HG03097 (cell line): ENCODE measurements at regions not wholly inside any gene's neighbourhood (a gene's known extent, or its start where the extent isn't known, plus 50 kb on each side); places are given as distances from the start of the nearest gene placed in this dataset.
"Not testable (repeated sequence)": the region's sequence is repeated elsewhere in the genome, so short reads cannot be mapped to it uniquely, and the experiment has no call there.

ENCODE experiments used
- ATAC-seq: cut with Tn5 transposase; IDR thresholded peaks from one replicate; pipeline ENCODE4 v1.9.1; 2021; ENCODE audit not compliant: unreplicated experiment, low FRiP score

GRCh38 chr13:44051918-44052675 is 172.4 kb downstream of the LACC1 start:
- ATAC-seq: no peak

- ATAC-seq: no peak
Measured at GRCh38 chr13:44052780-44053184, 173.1 kb downstream of the LACC1 start.

- no peak for ATAC-seq
Measured at GRCh38 chr13:44053208-44053607, 173.5 kb downstream of the LACC1 start.

- ATAC-seq: no peak
Measured at GRCh38 chr13:44054525-44054924, 174.8 kb downstream of the LACC1 start.

GRCh38 chr13:44055681-44056080 is 176.0 kb downstream of the LACC1 start:
- ATAC-seq: not testable (repeated sequence)

GRCh38 chr13:44058067-44058466 is 178.4 kb downstream of the LACC1 start:
- no peak for ATAC-seq

- ATAC-seq: no peak
Measured at GRCh38 chr13:44058624-44059215, 179.0 kb downstream of the LACC1 start.

- no peak for ATAC-seq
Measured at GRCh38 chr13:44061876-44062275, 182.2 kb downstream of the LACC1 start.

- ATAC-seq: no peak
Measured at GRCh38 chr13:44063467-44063866, 183.8 kb downstream of the LACC1 start.

- no peak for ATAC-seq
Measured at GRCh38 chr13:44063881-44064280, 184.2 kb downstream of the LACC1 start.

GRCh38 chr13:44064357-44064756 is 184.7 kb downstream of the LACC1 start:
- ATAC-seq: no peak

GRCh38 chr13:44068169-44068568 is 188.5 kb downstream of the LACC1 start:
- ATAC-seq: no peak

GRCh38 chr13:44068737-44069136 is 189.0 kb downstream of the LACC1 start:
- ATAC-seq: no peak

GRCh38 chr13:44072536-44072935 is 192.8 kb downstream of the LACC1 start:
- no peak for ATAC-seq

- no peak for ATAC-seq
Measured at GRCh38 chr13:44074611-44075010, 194.9 kb downstream of the LACC1 start.

GRCh38 chr13:44075113-44075512 is 195.4 kb downstream of the LACC1 start:
- no peak for ATAC-seq

- no peak for ATAC-seq
Measured at GRCh38 chr13:44078806-44079376, 199.2 kb downstream of the LACC1 start.

GRCh38 chr13:44079413-44080205 is 199.9 kb downstream of the LACC1 start:
- no peak for ATAC-seq

- no peak for ATAC-seq
Measured at GRCh38 chr13:44084146-44084545, 204.4 kb downstream of the LACC1 start.

- no peak for ATAC-seq
Measured at GRCh38 chr13:44086389-44086788, 206.7 kb downstream of the LACC1 start.

- no peak for ATAC-seq
Measured at GRCh38 chr13:44088411-44088810, 208.7 kb downstream of the LACC1 start.
